Osteoblast (primary cell): ENCODE measurements at regions not wholly inside any gene's neighbourhood (a gene's known extent, or its start where the extent isn't known, plus 50 kb on each side); places are given as distances from the start of the nearest gene placed in this dataset.

ENCODE experiments used
- DNase-seq: peaks from one replicate; pipeline ENCODE4 v3.0.0; 2011; ENCODE audit warnings: low spot score, mixed read lengths; ENCODE audit not compliant: insufficient read length; ENCODE audit errors: missing footprints
- H2AFZ ChIP-seq: 2 replicates; pipeline ENCODE4 v1.6.0; 2011; ENCODE audit warnings: mild to moderate bottlenecking, low read length
- H3K27ac ChIP-seq: 2 replicates; pipeline ENCODE4 v1.5.1; 2011; ENCODE audit warnings: mild to moderate bottlenecking, low read depth, low read length, moderate library complexity
- H3K27me3 ChIP-seq: 2 replicates; pipeline ENCODE4 v1.6.0; 2012; ENCODE audit warnings: mild to moderate bottlenecking, control low read depth, inconsistent platforms, low read length, moderate library complexity; ENCODE audit not compliant: insufficient read depth
- H3K36me3 ChIP-seq: 2 replicates; pipeline ENCODE4 v1.5.1; 2011; ENCODE audit warnings: mild to moderate bottlenecking, low read length, control low read depth, moderate library complexity; ENCODE audit not compliant: insufficient read depth
- H3K4me1 ChIP-seq: 2 replicates; pipeline ENCODE4 v1.5.1; 2011; ENCODE audit warnings: mild to moderate bottlenecking, low read length, control low read depth, moderate library complexity; ENCODE audit not compliant: insufficient read depth
- H3K4me2 ChIP-seq: 2 replicates; pipeline ENCODE4 v1.6.0; 2011; ENCODE audit warnings: mild to moderate bottlenecking, low read length; ENCODE audit not compliant: insufficient read depth
- H3K4me3 ChIP-seq: fragments of 200-600 bp; sonication (generic); 3 replicates; pipeline ENCODE4 v1.5.1; 2012; ENCODE audit warnings: mild to moderate bottlenecking, low read length, inconsistent platforms; ENCODE audit not compliant: insufficient read depth
- H3K79me2 ChIP-seq: 2 replicates; pipeline ENCODE4 v1.6.0; 2012; ENCODE audit warnings: mild to moderate bottlenecking, low read length, control low read depth, inconsistent platforms; ENCODE audit not compliant: insufficient read depth
- H3K9me3 ChIP-seq: 2 replicates; pipeline ENCODE4 v1.5.1; 2011; ENCODE audit warnings: low read depth, low read length, control low read depth
- H4K20me1 ChIP-seq: 2 replicates; pipeline ENCODE4 v1.6.0; 2012; ENCODE audit warnings: mild to moderate bottlenecking, low read length, control low read depth; ENCODE audit not compliant: insufficient read depth
- CTCF ChIP-seq: IDR thresholded peaks from 2 replicates; pipeline ENCODE4 v1.5.1; 2011; ENCODE audit warnings: mild to moderate bottlenecking, low read depth, low read length, moderate library complexity; ENCODE audit errors: extremely low read depth

- H3K4me1 ChIP-seq, result no peaks in the 10 kb centered on the region
- no peak for DNase-seq
- no peak for TF ChIP-seq CTCF
- no peaks in the 10 kb centered on the region for H3K27me3 ChIP-seq
- no peaks in the 10 kb centered on the region for H3K79me2 ChIP-seq
- H3K36me3 ChIP-seq, result no peaks in the 10 kb centered on the region
- H3K4me2 ChIP-seq, result no peak overlapping the region
- H3K4me3 ChIP-seq, result no peak overlapping the region
- no peaks in the 10 kb centered on the region for H4K20me1 ChIP-seq
- no peaks in the 10 kb centered on the region for H3K9me3 ChIP-seq
- no peak overlapping the region for H3K27ac ChIP-seq
- H2AFZ ChIP-seq, result no peak overlapping the region
Observed at GRCh38 chr10:83921984-83922860, 217.1 kb upstream of the GHITM start.

GRCh38 chr10:83925133-83925532 is 214.2 kb upstream of the GHITM start:
- H3K27ac ChIP-seq, result no peak overlapping the region
- no peaks in the 10 kb centered on the region for H3K36me3 ChIP-seq
- H3K79me2 ChIP-seq, result no peaks in the 10 kb centered on the region
- H3K4me3 ChIP-seq, result no peak overlapping the region
- no peak overlapping the region for H2AFZ ChIP-seq
- H4K20me1 ChIP-seq, result no peaks in the 10 kb centered on the region
- no peak for TF ChIP-seq CTCF
- no peaks in the 10 kb centered on the region for H3K27me3 ChIP-seq
- H3K9me3 ChIP-seq, result no peaks in the 10 kb centered on the region
- H3K4me2 ChIP-seq, result no peak overlapping the region
- no peak for DNase-seq
- no peaks in the 10 kb centered on the region for H3K4me1 ChIP-seq

- H3K9me3 ChIP-seq, result no peaks in the 10 kb centered on the region
- H3K27ac ChIP-seq, result no peak overlapping the region
- no peak for TF ChIP-seq CTCF
- DNase-seq, result no peak
- H3K79me2 ChIP-seq, result no peaks in the 10 kb centered on the region
- no peak overlapping the region for H2AFZ ChIP-seq
- H3K4me2 ChIP-seq, result no peak overlapping the region
- no peaks in the 10 kb centered on the region for H3K36me3 ChIP-seq
- no peak overlapping the region for H3K4me3 ChIP-seq
- no peaks in the 10 kb centered on the region for H4K20me1 ChIP-seq
- no peaks in the 10 kb centered on the region for H3K27me3 ChIP-seq
- no peaks in the 10 kb centered on the region for H3K4me1 ChIP-seq
Observed at GRCh38 chr10:83926606-83927005, 212.7 kb upstream of the GHITM start.

GRCh38 chr10:83927166-83927565 is 212.1 kb upstream of the GHITM start:
- Histone ChIP-seq H4K20me1 (no peaks in the 10 kb centered on the region), H3K4me3 (no peak overlapping the region), H3K27me3 (no peaks in the 10 kb centered on the region), H3K9me3 (no peaks in the 10 kb centered on the region), H3K36me3 (no peaks in the 10 kb centered on the region), H3K4me1 (no peaks in the 10 kb centered on the region), H2AFZ (no peak overlapping the region), H3K79me2 (no peaks in the 10 kb centered on the region), H3K27ac (no peak overlapping the region), H3K4me2 (no peak overlapping the region)
- no peak for DNase-seq
- TF ChIP-seq CTCF, result no peak
